ENCODE measurements at regions not wholly inside any gene's neighbourhood (a gene's known extent, or its start where the extent isn't known, plus 50 kb on each side); places are given as distances from the start of the nearest gene placed in this dataset.

DNA sequence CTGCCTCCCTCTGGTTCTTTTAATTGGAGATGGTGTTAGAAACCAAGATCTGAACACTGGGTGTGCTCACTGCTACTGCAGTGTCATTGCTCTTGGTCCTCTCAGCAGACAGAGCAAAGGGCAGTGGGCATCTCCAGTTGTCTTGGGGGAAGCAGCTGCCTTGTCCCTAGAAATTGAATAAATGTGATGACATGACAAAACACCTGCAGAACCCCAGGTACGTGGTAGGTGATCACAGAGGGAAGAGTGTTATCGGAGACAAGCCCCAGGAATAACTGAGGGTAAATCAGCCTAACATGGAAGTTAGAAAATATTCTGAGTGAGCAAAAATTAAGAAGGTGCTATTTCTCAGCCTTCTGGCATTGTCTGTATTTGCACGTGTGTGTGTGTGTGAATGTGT, 311.9 kb upstream of the HDAC4 start:
- Mint-ChIP-seq H3K4me1 (ENCODE audit: low read depth, unreplicated experiment) (no peaks in the 10 kb centered on the region), H3K27me3 (ENCODE audit: unreplicated experiment) (peaks cover 4% of the 10 kb centered on the region), H3K9me3 (ENCODE audit: unreplicated experiment) (peaks cover 21% of the 10 kb centered on the region), H3K4me3 (ENCODE audit: unreplicated experiment) (no peak overlapping the region), H3K27ac (ENCODE audit: unreplicated experiment) (no peak overlapping the region), H3K36me3 (ENCODE audit: unreplicated experiment) (peaks cover 26% of the 10 kb centered on the region)
- no peak for TF ChIP-seq CTCF (IDR thresholded peaks at IDR 0.05; ENCODE audit: partially characterized antibody, unreplicated experiment)
- DNase-seq = no peak

- no peak for TF ChIP-seq CTCF (IDR thresholded peaks at IDR 0.05; ENCODE audit: partially characterized antibody, unreplicated experiment)
- Mint-ChIP-seq H3K27ac (ENCODE audit: unreplicated experiment) (no peak overlapping the region), H3K27me3 (ENCODE audit: unreplicated experiment) (peaks cover 4% of the 10 kb centered on the region), H3K4me1 (ENCODE audit: low read depth, unreplicated experiment) (no peaks in the 10 kb centered on the region), H3K4me3 (ENCODE audit: unreplicated experiment) (no peak overlapping the region), H3K36me3 (ENCODE audit: unreplicated experiment) (peaks cover 26% of the 10 kb centered on the region), H3K9me3 (ENCODE audit: unreplicated experiment) (peaks cover 21% of the 10 kb centered on the region)
- DNase-seq = no peak
Measured at GRCh38 chr2:239711911-239712570, 311.2 kb upstream of the HDAC4 start.

GRCh38 chr2:239710953-239711861, 310.4 kb upstream of the HDAC4 start:
- Mint-ChIP-seq H3K4me1 (ENCODE audit: low read depth, unreplicated experiment) (no peaks in the 10 kb centered on the region), H3K27me3 (ENCODE audit: unreplicated experiment) (peaks cover 6% of the 10 kb centered on the region), H3K27ac (ENCODE audit: unreplicated experiment) (no peak overlapping the region), H3K36me3 (ENCODE audit: unreplicated experiment) (peaks cover 26% of the 10 kb centered on the region), H3K4me3 (ENCODE audit: unreplicated experiment) (no peak overlapping the region), H3K9me3 (ENCODE audit: unreplicated experiment) (peaks cover 21% of the 10 kb centered on the region)
- no peak for DNase-seq
- TF ChIP-seq CTCF (IDR thresholded peaks at IDR 0.05; ENCODE audit: partially characterized antibody, unreplicated experiment) = no peak

- peaks cover 9% of the 10 kb centered on the region for H3K36me3 Mint-ChIP-seq (ENCODE audit: unreplicated experiment)
- no peak for DNase-seq
- H3K9me3 Mint-ChIP-seq (ENCODE audit: unreplicated experiment) = no peaks in the 10 kb centered on the region
- no peak overlapping the region for H3K4me3 Mint-ChIP-seq (ENCODE audit: unreplicated experiment)
- no peak for TF ChIP-seq CTCF (IDR thresholded peaks at IDR 0.05; ENCODE audit: partially characterized antibody, unreplicated experiment)
- H3K27ac Mint-ChIP-seq (ENCODE audit: unreplicated experiment) = no peak overlapping the region
- no peaks in the 10 kb centered on the region for H3K4me1 Mint-ChIP-seq (ENCODE audit: low read depth, unreplicated experiment)
- H3K27me3 Mint-ChIP-seq (ENCODE audit: unreplicated experiment) = peaks cover 2% of the 10 kb centered on the region
Measured at GRCh38 chr2:239706367-239706766, 305.5 kb upstream of the HDAC4 start.

DNA sequence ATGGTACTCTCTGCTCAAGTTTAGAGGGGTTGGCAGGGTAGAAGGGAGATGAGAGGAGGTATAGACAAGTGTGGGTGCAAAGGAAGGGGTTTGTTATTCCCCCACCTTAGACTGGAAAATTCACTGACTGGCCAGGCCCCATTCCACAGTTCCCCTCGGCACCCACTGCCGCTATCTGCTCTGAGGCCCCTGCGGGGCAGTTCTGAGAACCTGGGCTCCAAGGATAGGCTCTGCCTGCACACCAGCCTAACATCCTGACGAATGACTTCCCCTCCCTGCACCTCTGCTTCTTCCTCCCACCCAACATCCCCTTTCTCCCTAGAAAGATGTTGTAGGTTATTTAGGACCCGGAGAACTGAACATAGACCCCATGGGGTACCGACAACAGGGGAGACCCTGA, 303.9 kb upstream of the HDAC4 start:
- Mint-ChIP-seq H3K4me3 (ENCODE audit: unreplicated experiment) (no peak overlapping the region), H3K27me3 (ENCODE audit: unreplicated experiment) (peaks cover 3% of the 10 kb centered on the region), H3K36me3 (ENCODE audit: unreplicated experiment) (peaks cover 5% of the 10 kb centered on the region), H3K4me1 (ENCODE audit: low read depth, unreplicated experiment) (no peaks in the 10 kb centered on the region), H3K9me3 (ENCODE audit: unreplicated experiment) (no peaks in the 10 kb centered on the region), H3K27ac (ENCODE audit: unreplicated experiment) (no peak overlapping the region)
- no peak for TF ChIP-seq CTCF (IDR thresholded peaks at IDR 0.05; ENCODE audit: partially characterized antibody, unreplicated experiment)
- no peak for DNase-seq
